Upper lobe of left lung (tissue), 4 donors: ENCODE measurements at regions not wholly inside any gene's neighbourhood (a gene's known extent, or its start where the extent isn't known, plus 50 kb on each side); places are given as distances from the start of the nearest gene placed in this dataset.

Experiments
- EP300 ChIP-seq, 4 donors: sonication (generic); formaldehyde crosslinking; IDR thresholded peaks; one replicate each; pipeline ENCODE4 v1.5.1; 2017; ENCODE audit warnings: antibody characterized with exemption in 4 of 4, control low read depth in 2 of 4
- POLR2A ChIP-seq, 4 donors: fragments of 450-650 bp; IDR thresholded peaks; one replicate each; pipeline ENCODE4 v1.5.1; 2016 to 2017; ENCODE audit warnings: antibody characterized with exemption in 4 of 4, mild to moderate bottlenecking in 2 of 4
- POLR2AphosphoS5 ChIP-seq, 2 donors: sonication (generic); formaldehyde crosslinking; IDR thresholded peaks; one replicate each; pipeline ENCODE4 v1.5.1; 2017; ENCODE audit warnings: antibody characterized with exemption in 2 of 2
- TF ChIP-seq, protein P1 (sequence below), 6 experiments: fragments of 450-650 bp in 4 of 6; fragments of 200-600 bp in 2 of 6; sonication (generic) in 2 of 6; IDR thresholded peaks; one replicate each; pipeline ENCODE4 v1.5.1; 2016 to 2019; ENCODE audit warnings: antibody characterized with exemption in 6 of 6

GRCh38 chr17:33567223-33567622 is 274.1 kb upstream of the ASIC2 start:
- TF ChIP-seq, protein P1, sequence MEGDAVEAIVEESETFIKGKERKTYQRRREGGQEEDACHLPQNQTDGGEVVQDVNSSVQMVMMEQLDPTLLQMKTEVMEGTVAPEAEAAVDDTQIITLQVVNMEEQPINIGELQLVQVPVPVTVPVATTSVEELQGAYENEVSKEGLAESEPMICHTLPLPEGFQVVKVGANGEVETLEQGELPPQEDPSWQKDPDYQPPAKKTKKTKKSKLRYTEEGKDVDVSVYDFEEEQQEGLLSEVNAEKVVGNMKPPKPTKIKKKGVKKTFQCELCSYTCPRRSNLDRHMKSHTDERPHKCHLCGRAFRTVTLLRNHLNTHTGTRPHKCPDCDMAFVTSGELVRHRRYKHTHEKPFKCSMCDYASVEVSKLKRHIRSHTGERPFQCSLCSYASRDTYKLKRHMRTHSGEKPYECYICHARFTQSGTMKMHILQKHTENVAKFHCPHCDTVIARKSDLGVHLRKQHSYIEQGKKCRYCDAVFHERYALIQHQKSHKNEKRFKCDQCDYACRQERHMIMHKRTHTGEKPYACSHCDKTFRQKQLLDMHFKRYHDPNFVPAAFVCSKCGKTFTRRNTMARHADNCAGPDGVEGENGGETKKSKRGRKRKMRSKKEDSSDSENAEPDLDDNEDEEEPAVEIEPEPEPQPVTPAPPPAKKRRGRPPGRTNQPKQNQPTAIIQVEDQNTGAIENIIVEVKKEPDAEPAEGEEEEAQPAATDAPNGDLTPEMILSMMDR (IDR thresholded peaks at IDR 0.05): no peak
- TF ChIP-seq POLR2AphosphoS5 (IDR thresholded peaks at IDR 0.05) (no peak), POLR2A (IDR thresholded peaks at IDR 0.05) (no peak), EP300 (IDR thresholded peaks at IDR 0.05) (no peak)
